ENCODE measurements at regions not wholly inside any gene's neighbourhood (a gene's known extent, or its start where the extent isn't known, plus 50 kb on each side); places are given as distances from the start of the nearest gene placed in this dataset.

DNA sequence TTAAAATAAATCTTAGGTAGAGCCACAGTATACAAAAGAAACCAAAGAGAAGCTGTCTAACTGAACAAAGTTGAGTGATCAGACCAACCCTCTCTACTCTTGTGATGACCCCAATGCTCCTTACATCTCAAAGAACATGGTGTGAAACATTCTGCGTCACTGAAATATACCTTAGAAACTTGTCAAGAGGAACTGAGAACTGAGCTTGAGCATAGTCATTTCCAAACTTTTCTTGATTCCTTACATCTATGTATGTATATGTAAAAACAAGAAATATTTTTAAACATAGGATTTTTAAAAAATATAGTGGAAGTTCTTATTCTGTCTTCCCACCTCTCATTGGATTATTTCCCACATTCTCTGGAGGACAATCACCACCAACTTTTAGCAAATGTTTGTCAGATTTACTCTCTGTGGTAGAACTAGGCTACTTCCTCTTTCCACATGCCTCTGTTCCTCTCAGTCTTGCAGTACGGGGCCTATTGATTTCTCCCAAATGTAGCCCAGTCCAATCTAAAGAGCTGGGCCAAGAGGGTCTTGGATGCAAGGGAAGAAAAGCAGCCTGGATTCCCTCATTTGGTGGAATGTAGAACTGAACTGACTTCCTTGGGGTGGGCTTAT, 98.2 kb upstream of the HHIP start:
- TF ChIP-seq, protein P1, sequence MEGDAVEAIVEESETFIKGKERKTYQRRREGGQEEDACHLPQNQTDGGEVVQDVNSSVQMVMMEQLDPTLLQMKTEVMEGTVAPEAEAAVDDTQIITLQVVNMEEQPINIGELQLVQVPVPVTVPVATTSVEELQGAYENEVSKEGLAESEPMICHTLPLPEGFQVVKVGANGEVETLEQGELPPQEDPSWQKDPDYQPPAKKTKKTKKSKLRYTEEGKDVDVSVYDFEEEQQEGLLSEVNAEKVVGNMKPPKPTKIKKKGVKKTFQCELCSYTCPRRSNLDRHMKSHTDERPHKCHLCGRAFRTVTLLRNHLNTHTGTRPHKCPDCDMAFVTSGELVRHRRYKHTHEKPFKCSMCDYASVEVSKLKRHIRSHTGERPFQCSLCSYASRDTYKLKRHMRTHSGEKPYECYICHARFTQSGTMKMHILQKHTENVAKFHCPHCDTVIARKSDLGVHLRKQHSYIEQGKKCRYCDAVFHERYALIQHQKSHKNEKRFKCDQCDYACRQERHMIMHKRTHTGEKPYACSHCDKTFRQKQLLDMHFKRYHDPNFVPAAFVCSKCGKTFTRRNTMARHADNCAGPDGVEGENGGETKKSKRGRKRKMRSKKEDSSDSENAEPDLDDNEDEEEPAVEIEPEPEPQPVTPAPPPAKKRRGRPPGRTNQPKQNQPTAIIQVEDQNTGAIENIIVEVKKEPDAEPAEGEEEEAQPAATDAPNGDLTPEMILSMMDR (IDR thresholded peaks at IDR 0.05; ENCODE audit: insufficient read depth, missing control alignments): no peak
- no peak for FAIRE-seq
- no peak for DNase-seq (ENCODE audit: insufficient read length, low spot score)

DNA sequence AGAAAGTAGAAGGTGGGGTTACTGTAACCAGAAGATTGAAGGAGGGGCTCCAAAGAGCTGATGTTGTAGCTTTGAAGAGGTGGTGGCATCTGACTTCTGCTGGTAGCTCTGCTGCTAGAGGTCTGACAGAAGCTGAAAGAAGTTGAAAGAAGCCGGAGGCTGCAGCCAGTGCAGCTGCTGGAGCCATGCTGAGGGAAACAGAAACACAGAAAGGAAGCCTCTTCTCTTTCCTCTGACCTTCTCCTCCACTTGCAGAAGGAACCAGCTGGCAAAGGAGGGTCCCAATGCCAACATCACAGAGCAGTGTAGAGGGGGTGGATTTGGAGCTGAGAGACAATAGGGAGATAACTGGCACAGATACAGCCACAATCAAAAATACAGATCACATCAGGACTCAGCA, 89.3 kb upstream of the HHIP start:
- no peak for FAIRE-seq
- TF ChIP-seq, protein P1 (IDR thresholded peaks at IDR 0.05; ENCODE audit: insufficient read depth, missing control alignments): no peak
- DNase-seq (ENCODE audit: insufficient read length, low spot score): no peak

DNA sequence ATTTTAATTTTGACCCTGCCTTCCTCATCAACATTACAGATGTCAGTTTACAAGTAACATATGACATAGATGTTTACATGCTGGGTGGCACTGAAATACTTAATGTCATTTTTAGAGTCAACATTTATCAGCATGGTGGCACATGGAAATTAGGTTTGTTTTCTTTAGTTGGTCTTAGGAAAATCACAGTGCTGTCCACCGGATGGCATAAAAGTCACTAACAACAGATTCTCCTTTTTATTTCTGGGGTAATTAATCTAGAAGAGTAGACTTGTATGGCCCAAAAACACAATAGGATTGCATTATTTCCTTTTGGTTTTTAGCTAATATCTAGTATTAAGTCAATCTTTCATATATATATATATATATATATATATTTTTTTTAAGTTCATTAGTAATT, 88.6 kb upstream of the HHIP start:
- FAIRE-seq (no peak), DNase-seq (ENCODE audit: insufficient read length, low spot score) (no peak)
- TF ChIP-seq, protein P1 (IDR thresholded peaks at IDR 0.05; ENCODE audit: insufficient read depth, missing control alignments): no peak

DNA sequence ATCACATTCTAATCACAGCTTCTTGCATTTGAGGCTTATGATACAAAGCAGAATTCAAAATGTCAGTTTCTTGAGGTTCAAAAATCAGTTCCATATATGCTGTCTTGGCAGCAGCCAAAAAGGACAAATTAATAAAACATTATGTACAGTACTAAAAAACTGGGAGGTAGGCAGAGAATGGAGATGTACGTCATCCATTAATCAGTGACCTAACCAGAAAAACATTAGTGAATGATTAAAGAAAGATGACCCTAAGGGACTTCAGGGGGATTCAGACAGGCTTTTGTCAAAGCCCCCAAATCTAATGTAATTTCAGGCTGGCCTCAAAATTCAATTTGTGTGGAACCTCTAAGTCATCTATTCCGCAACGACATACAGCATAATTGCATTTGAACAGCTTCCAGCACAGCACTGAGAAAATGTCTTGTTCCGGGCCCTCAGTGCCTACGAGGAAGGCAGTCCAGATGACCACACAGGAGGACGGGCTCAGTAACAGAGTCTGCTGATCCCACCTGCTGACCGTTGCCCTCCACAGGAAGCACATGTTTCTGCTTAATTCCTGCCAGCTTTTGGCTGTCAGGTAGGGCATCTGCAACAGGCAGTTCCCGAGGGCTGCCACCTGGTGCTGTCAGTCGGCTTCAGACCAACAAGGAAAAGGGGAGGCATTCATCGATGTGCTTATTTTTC, 83.8 kb upstream of the HHIP start:
- FAIRE-seq (no peak), DNase-seq (ENCODE audit: insufficient read length, low spot score) (no peak)
- TF ChIP-seq, protein P1 (IDR thresholded peaks at IDR 0.05; ENCODE audit: insufficient read depth, missing control alignments): no peak

DNA sequence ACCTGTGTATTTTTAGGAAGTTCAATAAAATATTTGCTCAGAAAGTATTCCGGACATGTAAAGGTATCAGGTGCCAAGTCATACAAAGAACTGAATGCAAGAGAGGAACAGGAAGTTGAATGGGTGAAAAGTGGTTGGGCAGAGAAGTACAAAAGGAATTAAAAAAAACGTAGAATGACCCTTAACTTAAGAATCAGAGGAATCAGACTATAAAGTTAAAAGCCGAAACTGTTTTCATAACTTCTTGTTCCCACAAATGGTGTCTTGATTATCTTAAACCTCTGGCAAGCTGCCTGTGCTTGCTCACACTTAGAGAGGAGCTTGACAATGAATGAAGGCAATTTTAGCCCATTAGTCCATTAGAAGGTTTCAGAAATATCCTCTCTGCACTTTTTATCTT, 81.6 kb upstream of the HHIP start:
- DNase-seq (ENCODE audit: insufficient read length, low spot score) (no peak), FAIRE-seq (no peak)
- TF ChIP-seq, protein P1 (IDR thresholded peaks at IDR 0.05; ENCODE audit: insufficient read depth, missing control alignments): no peak

DNA sequence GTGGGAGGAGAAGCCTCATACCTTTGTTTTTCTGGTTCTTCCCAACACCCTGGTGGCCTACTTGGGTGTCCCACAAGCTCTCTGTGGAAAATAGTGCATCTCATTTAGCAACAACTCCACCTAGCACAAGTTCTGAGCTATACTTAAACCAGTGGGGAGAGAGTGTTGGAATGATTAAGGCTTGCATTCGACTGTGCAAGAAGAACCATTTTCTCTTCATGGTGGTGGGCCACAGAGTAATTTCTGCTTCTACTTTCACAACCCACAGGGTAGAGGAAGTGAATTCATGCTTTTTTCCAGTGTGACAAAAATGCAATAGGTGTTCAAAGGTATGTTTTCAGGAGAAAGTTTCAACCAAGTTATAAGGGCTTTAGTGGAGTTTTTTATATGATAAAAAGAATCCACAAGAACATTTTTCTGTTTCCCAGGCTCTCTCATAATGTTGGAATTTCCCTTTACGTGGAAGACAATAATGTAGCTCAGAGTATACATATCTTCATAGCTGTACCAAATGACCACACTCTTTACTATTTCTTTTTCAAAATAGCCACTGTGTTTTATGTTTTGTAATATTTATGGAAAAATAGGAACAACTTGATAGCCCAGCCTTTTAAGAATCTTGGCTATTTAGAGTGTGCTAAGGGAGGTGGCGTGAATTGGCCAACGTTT, 80.3 kb upstream of the HHIP start:
- no peak for FAIRE-seq
- TF ChIP-seq, protein P1 (IDR thresholded peaks at IDR 0.05; ENCODE audit: insufficient read depth, missing control alignments): no peak
- no peak for DNase-seq (ENCODE audit: insufficient read length, low spot score)

DNA sequence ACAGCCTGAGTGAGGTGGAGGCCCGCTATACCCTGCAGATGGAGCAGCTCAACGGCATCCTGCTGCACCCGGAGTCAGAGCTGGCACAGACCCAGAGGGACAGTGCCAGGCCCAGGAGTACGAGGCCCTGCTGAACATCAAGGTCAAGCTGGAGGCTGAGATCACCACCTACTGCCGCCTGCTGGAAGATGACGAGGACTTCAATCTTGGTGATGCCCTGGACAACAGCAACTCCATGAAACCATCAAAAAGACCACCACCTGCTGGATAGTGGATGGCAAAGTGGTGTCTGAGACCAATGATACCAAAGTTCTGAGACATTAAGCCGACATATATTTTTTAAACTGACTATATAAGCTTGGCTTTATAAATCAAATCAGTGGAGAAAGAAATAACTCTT, 73.3 kb upstream of the HHIP start:
- FAIRE-seq: no peak
- DNase-seq (ENCODE audit: insufficient read length, low spot score): no peak
- TF ChIP-seq, protein P1 (IDR thresholded peaks at IDR 0.05; ENCODE audit: insufficient read depth, missing control alignments): no peak
